SW480 (cell line): ENCODE measurements at regions not wholly inside any gene's neighbourhood (a gene's known extent, or its start where the extent isn't known, plus 50 kb on each side); places are given as distances from the start of the nearest gene placed in this dataset.
A peak's percentile ranks its signal among the peaks of the same experiment; 100 is the strongest.
"Not testable (repeated sequence)": the region's sequence is repeated elsewhere in the genome, so short reads cannot be mapped to it uniquely, and the experiment has no call there.

ENCODE experiments used
- DNase-seq: peaks from one replicate; pipeline ENCODE4 v3.0.0-alpha.2; 2016; ENCODE audit warnings: low spot score

- DNase-seq = no peak
Measured at GRCh38 chr5:40277161-40277906, 402.4 kb upstream of the PTGER4 start.

DNA sequence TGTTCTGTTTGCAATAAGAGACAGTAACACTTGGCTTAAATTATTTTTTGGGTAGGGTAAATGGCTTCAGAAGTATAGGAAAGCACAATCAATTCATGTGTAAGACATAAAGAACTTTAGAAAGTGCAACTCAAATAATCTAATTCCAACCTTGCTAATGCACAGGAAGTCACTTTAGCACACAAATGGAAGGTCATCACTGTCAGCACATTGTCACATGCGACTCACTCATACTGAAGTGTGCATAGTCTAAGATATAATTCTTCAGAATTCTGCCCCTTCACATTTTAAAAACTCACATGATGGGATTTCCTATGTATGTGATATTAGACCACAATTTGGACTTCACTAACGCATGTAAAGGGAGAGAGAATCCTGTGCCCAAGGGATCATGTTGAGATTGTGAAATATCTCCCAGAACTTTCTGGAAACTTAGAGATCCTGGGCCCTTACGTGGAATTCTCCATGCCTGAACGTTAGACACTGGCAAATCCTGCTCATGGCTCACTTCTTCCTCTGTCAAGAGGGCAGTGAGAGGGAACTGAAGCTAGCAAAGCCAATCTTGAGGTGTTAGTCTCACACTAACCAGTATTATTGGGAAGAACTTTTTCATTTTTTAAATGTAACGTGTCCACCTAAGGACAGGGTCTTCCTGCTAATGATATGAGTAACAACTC is 403.2 kb upstream of the PTGER4 start:
- DNase-seq = no peak

- no peak for DNase-seq
Measured at GRCh38 chr5:40274568-40274967, 405.1 kb upstream of the PTGER4 start.

DNA sequence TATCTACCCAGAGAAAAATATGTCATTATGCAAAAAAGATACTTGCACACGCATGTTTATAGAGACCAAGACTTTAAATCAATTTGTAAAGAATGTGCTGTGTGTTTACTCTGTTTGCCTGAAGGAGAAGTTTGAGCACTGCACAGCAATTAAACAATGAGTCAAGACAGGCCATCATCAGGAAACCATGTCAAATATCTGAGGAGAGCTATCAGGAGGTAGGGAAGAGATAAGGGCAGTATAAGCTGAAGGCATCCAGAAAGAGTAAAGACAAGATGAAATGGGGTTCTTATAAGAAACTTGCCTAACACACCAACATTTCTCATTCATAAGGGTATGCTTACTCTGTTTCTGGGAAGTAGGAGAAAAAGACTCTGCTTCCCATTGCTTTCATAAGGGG is 405.8 kb upstream of the PTGER4 start:
- DNase-seq = no peak

- DNase-seq = no peak
Measured at GRCh38 chr5:40271476-40271875, 408.2 kb upstream of the PTGER4 start.

DNA sequence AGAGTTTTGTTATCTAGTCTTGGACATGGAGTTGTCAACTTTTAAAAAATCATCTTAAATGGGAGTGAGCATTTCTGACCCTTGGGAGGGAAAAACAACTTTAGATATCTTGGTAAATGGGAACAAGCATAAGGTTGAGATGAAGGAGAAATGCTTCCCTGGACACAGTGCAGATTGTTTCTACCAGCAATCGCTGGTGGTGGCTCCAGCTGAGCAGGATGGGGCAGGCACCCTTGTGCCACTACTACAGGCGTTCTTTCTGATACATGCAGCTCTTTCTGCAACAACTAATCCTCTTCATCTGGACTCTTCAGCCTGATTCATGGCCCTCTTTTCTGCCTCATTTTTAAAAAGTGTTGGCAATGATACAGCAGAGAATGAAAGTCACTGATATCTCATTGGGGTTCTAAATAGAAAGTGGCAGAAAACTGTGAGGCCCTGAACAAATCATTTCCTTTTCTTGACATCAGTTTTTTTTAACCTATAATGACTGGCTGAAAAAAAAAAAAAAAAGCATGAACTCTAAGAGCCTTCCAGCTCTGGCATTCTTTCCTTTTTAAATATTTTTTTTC is 409.4 kb upstream of the PTGER4 start:
- DNase-seq = no peak

DNA sequence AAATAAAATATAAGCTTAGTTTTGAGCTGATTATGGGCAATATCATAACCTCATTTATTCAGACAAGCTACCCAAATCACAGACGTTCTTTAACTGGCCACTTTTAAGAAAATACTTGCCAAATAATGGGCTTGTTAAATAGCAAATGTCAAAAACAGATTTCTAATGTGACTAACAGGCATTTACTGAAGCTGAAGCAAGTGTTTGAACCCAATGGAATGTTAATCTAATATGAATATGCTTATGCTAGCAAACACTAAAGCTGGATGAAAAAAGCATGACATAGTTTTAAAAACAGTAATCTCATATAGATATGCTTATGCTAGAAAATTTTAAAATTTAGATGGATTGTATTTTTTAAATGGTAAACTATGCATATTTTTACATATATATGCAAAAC is 411.6 kb upstream of the PTGER4 start:
- no peak for DNase-seq

- peak; percentile 13 for DNase-seq
Measured at GRCh38 chr5:40266952-40267351, 412.8 kb upstream of the PTGER4 start.

DNA sequence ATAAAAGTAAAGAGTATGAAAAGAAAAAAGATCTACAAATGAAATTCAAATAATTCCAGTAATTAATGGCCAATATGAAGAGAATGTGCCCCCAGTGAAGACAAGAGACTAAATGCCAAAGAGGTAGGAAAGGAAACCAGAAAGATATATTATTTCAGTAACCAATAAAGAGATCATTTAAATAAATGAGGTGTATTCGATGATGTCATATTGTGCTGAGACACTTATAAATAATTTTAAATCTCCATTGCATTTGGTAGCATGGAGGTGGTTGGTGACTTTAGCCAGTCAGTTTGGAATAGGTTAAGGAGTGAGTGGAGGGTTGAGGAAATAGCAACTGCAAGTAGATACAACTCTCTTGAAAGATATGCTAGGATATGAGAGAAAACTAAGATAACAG is 417.7 kb upstream of the PTGER4 start:
- no peak for DNase-seq

DNA sequence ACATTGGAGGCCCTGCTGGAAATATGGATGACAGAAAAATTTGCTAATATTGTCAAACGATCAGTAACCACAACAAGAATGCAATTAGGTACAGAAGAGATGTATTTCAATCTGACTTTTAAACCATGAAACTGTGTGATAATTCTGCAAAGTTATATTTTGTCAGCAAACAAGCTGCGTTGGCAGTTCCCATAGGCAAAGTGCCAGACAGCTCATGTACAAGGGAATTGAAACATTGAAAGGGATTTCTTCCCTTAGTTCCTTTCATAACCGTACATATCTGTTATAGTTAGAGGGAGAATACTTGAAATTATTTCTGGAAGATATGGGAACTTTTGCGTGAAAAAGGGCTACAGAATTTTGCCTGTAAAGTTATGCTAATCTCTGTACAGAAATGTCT is 419.4 kb upstream of the PTGER4 start:
- DNase-seq = no peak

DNA sequence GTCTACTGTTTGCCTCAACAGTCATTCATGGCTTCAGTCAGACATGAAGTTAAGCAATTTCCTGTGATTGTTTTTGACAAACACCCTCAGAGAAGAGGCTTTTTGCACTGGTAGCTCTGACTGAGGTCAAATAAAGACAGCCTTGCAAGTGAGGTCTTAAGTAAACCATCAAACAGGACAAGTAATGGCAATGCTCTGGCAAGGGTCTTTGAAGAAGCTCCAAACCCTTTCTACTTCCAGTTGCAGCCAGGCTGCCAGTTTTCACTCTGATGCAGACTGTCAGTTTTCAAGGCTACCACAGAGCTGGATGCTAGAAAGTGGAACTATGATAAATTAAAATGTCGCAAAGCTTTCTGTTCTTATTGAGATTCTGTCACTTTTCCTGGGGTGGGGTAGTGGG is 421.5 kb upstream of the PTGER4 start:
- DNase-seq = no peak

- no peak for DNase-seq
Measured at GRCh38 chr5:40240671-40241070, 439.0 kb upstream of the PTGER4 start.

DNA sequence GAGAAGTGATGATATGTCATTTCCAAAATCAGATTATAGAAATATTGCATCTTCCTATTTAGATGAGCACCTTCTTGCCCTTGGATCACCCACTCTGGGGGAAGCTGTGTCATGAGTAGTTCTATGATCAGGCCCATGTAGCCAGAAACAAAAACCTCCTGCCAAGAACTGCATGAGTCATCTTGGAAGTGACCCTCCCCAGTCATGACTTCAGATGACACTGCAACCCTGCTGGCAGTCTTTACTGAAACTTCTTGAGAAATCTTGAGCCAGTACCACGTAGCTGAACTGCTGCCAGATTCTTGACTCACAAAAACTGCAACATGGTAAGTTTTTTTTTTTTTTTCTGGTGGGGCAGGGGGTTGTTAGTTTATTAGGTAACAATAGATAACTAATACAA is 439.6 kb upstream of the PTGER4 start:
- DNase-seq = no peak

DNA sequence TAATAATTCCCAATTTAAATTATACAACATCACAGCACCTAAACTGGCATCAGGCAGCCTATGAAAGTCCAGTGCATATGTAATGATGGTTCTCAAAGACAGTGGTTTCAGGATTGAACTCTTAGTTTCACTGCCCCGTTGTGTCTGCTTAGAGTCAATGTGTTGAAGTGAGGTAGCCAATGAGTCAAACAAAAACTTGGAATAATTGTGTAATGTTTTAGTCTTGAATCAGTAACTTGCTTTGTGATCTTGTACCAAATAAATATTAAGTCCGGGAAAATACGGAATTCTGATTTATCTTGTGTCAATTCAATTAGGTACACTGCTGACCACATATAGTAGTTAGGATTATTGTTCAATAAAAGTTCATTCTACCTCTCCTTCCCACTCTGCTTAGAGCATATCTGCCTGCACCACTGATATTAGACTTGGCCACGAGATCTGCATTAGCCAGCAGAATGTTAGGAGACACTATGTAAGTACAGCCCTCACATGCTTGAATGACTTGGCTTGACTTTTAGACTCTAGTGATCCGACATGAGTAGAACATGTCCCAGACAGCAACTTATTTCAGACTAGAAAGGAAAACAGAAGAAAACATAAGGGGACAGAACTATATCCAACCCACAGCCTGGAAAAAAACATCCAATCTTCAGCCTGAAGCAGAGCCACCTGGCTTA is 441.5 kb upstream of the PTGER4 start:
- no peak for DNase-seq

DNA sequence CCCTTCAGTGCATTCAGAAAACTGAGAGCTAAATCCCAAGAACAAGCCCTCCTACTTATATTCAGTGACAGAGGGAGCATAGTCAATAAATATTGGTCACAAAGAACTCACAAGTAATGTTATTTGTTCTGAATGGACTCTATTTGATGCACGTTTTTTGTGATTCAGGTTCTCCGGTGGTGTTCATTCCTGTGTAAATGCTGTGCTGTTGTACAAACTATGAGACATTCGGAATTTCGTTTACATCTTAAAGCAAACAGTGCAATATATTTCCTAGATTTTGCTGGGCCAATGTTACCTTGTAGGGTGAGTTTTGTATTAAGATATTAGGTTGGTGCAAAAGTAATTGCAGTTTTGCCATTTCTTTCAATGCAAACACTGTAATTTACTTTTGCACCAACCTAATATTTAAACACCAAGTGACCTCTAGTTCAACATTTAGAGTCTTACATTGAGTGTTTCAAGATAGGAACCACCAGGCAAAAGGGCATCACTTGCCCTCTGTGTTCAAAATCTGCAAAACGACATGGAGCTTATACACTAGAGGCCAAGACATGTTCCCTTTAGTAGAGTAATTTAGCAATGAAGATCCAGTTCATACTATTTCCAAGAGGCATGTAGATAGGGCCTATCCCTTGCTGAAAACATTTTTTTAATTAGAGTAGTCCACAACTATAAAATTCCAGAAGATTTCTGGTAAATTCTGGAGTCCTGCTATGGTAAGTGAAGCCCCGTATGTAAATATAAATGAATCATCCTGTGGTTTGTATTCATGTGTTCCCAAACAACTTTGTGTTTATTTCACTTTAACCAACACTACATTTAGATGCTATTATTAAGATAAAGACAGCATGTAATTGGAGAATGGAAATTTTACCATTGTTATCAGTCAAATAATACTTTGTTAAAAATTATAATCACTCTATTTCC is 444.0 kb upstream of the PTGER4 start:
- DNase-seq = no peak

- no peak for DNase-seq
Measured at GRCh38 chr5:40233268-40233667, 446.4 kb upstream of the PTGER4 start.

GRCh38 chr5:40227931-40228330 is 451.8 kb upstream of the PTGER4 start:
- DNase-seq = no peak

DNA sequence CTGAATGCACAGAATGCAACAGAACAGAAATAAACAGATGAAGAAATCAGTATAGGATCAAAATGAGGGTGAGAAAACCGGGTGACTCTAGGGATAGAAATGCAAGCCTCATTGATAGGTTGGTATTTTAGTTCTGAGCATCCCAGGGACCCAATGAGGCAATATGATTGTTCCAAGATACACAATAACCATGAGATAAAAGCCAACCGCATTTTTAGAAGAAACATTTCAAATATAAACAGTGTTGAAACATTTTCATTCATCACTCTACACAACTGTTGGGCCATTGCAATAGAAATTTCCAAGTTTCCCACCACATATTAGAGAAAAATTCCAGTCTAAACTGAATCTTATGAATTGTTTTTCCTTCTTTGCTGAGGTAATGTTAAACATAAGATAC is 452.3 kb upstream of the PTGER4 start:
- no peak for DNase-seq

- no peak for DNase-seq
Measured at GRCh38 chr5:40226906-40227305, 452.8 kb upstream of the PTGER4 start.

DNA sequence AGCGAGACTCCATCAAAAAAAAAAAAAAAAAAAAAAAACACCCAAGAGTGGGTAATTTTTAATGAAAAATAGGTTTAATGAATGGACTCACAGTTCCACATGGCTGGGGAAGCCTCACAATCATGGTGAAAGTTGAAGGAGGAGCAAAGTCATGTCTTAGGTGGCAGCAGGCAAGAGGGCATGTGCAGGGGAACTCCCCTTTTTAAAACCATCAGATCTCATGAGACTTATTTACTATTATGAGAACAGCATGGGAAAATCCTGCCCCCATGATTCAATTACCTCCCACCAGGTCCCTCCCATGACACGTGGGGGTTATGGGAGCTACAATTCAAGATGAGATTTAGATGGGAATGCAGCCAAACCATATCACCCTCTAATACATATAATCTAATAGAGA is 454.6 kb upstream of the PTGER4 start:
- not testable (repeated sequence) for DNase-seq

GRCh38 chr5:40224421-40224820 is 455.3 kb upstream of the PTGER4 start:
- no peak for DNase-seq

DNA sequence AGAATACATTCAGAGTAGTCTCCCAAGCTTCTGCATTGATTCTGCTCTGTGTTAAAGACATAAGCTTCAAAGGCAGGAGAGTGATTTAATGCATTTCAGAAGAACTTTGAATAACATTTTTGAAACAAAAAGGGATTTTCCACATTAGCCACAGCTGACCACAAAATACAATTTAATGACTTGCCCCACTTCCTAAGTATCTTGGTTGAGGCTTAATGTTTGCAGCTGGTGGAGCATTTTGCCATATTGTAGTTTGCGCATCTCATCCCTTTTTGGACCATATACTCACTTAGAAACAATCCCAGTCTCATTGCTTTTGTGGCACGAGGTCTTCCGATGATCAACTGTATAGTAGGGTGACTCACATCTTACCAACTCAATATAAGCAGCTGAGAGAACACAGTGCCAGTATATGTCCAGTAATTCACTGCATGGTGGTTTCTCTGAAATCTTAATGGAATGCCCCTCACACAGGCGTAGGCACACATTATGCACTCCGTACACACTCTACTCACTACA is 455.8 kb upstream of the PTGER4 start:
- DNase-seq = no peak
